Frontal cortex (tissue), 3 donors: ENCODE measurements at regions not wholly inside any gene's neighbourhood (a gene's known extent, or its start where the extent isn't known, plus 50 kb on each side); places are given as distances from the start of the nearest gene placed in this dataset.
"Not testable (repeated sequence)": the region's sequence is repeated elsewhere in the genome, so short reads cannot be mapped to it uniquely, and the experiment has no call there.

Experiments
- DNase-seq, 2 donors: peaks; one replicate each; pipeline ENCODE4 v3.0.0; 2012; ENCODE audit warnings: low spot score in 2 of 2
- FAIRE-seq: peaks from 2 replicates; lab custom pipeline; 2012; peaks lifted over from hg19 to GRCh38; lab: Jason Lieb, UNC
- donor health status: control.
- donor health status: control.
- donor health status: control.

DNA sequence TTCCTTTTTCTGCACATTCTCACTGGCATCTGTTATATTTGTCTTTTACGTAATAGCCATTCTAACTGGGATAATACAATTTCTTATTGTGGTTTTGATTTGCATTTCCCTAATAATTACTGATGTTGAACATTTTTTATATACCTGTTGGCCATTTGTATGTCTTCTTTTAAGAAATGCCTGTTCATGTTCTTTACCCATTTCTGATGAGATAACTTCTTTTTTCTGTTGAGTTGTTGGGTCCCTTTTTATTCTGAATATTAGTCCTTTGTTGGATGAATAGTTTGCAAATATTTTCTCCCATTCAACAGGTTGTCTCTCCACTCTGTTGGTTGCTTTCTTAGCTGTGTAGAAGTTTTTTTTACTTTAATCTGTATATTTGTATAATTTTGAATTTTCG is 147.7 kb upstream of the TRPC4 start:
- DNase-seq (no peak), FAIRE-seq (no peak)

DNA sequence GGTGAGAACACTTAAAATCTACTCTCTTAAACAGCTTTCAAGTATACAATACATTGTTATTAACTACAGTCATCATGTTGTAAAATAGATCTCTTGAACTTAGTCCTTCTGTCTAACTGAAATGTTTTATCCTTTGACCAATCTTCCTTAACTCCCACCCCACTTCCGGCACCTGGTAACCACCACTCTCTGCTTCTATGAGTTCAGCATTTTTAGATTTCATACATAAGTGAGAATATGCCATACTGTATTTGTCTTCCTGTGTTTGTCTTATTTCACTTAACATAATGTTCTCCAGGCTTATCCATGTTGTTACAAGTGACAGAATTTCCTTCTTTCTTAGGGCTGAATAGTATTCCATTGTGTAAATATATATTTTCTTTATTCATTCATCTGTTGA is 144.1 kb upstream of the TRPC4 start:
- no peak for DNase-seq
- no peak for FAIRE-seq

DNA sequence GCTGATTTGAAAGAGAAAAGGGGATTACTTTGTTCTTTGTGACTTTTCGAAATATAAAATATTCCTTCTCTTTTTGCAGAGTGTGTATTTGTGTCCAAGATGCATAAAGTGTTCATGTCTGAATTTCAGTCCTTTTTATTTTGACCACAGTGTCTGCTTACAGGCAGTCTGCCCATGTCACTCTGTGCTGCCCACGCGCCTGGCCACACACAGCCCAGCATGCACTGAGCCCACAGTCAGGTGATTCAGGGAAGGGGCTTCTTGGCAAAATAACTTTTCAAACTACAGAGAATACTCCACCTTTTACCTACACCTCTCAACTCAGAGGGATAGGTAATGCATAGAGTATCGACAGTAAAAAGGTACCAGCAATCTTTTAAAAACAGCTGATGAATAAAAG is 142.5 kb upstream of the TRPC4 start:
- FAIRE-seq = no peak
- DNase-seq = no peak

DNA sequence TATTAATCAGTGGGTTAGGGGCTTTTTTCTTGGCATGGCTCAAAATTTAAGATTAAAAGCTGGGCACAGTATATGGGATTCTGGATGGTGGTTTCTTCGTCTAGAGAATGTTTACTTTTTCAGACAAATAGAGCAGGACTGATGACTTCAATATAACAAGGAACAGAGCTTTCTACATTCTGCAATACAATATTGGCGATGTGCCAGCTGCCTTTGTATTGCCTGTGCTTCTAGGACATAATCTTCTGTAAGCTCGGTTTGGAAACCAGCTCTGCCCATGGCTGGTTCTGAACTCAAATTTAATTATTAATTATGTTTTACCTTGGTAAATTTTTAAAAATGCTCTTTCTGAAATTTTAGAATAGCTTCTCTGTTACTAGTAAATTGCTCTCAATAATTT is 139.1 kb upstream of the TRPC4 start:
- no peak for FAIRE-seq
- DNase-seq = no peak

DNA sequence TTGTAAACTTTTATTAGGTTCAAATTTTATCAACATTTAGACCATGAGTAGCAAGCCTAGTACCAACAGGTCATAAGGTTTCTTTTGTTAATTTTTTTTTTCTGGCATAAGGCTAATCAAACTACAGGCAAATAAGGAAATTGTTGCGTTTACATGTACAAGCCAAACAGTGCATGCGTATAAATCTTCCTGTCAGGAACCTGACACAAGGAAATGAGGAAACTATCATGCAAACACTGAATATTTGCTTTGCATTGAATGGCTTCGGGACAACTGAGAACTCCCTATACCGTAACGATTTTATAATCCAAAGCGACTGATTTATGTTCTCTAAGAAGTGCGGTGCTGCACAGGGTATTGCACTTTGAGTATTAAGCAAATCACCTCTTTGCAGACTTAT is 133.0 kb upstream of the TRPC4 start:
- FAIRE-seq = no peak
- no peak for DNase-seq

DNA sequence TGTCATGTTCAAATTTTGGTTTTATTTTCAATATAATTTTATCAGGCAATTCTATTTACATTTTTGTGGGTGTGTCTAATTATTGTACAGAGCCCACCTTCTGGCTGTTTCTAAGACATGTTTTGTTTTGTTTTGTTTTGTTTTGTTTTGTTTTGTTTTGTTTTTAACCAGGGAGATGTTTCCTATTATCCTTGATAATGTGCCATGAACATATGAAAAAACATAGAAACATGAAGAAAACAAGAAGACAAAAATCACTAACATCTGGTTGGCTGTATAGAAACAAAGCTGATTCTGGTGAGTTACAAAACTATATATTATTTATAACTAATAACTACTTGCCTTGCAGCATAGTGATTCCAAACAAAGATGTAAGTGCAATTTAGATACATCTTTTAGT is 128.1 kb upstream of the TRPC4 start:
- DNase-seq (no peak), FAIRE-seq (peak; percentile 21)

DNA sequence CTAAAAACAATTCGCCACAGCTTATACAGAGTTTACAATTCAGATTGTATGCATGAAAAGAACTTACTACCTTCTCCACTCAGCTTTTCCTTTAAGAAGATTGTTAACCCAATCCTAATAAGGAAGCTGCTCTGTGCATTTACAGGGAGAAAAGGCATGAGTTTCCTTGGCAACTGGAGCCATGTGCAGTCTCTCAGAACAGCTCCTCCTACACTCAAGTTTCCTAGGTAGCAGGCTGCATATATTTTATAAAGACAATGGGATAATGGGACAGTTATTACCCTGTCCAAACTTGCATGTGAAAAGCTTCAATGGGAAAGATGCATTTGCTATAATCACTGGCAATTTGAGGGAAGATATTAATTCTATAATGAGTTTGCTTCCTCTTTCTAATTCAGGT is 125.5 kb upstream of the TRPC4 start:
- FAIRE-seq (no peak), DNase-seq (no peak)

DNA sequence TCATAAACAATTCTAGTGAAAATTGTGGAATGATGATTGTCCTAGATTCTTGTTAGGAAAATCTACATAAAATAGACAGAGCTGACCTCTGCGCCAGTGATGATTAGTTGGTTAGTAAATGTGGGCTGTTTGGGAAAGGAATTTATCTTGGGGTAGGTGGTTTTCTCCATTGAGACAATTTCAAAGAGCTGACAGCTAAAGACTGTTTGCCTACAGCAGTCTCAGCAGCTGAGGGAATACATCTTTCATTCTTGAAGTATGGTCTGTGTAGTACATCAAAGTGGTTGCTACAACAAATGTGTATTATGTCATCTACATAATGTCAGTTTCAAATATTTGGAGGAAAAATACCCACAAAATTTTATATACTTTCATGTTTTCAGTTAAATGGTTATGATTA is 117.2 kb upstream of the TRPC4 start:
- FAIRE-seq = no peak

DNA sequence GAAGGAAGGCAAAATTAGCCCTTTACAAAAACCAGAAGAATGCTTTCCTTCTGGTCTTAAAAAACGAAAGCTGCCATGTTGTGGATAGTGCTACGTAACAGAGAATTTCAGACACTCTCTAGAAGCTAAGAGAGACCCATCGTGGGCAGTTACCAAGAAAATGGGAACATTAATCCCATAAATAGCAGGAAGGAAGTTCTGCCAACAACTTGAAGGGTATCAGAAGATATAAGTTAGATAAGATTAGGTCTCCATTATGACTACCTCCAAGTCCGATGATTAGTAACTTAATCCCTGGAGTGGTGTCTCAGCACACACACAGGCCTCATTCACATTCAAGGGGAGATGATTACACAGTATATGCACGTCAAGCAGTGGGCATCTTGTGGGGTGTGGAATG is 115.7 kb upstream of the TRPC4 start:
- no peak for FAIRE-seq
- DNase-seq = no peak

More for the DNA sequence above, 117.2 kb upstream of the TRPC4 start:
- no peak for DNase-seq

DNA sequence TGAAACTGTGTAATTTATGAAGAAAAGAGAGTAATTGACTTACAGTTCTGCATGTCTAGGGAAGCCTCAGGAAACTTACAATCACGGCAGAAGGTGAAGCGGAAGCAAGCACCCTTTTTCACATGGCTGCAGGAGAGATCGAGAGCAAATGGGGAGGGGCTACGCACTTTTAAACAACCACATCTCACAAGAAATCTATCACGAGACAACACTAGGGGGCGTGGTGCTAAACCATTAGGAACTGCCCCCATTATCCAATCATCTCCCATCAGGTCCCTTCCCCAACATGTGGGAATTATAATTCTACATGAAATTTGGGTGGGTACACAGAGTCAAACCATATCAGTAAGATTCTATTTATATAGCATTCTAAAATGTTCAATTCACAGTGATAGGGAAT is 114.8 kb upstream of the TRPC4 start:
- FAIRE-seq (no peak), DNase-seq (no peak)

DNA sequence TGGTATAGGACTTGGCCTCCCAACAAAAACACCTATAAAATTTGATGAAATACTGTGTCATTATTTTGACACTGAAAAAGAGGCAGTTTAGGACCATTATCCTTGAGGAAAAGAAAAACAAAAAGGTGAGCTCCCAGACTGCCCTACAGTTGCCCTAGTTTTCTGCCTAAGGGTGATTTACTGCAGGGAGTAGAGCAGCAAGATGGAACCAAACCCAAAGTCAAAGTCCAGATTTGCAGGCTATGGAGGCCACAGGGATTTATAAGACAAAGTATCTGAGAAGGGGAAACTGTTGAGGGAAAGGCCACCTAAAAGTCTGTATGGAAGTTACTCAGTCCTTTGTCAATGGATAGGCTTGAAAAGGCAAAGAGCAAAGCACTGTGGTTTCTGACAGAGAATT is 112.4 kb upstream of the TRPC4 start:
- DNase-seq (no peak), FAIRE-seq (no peak)

DNA sequence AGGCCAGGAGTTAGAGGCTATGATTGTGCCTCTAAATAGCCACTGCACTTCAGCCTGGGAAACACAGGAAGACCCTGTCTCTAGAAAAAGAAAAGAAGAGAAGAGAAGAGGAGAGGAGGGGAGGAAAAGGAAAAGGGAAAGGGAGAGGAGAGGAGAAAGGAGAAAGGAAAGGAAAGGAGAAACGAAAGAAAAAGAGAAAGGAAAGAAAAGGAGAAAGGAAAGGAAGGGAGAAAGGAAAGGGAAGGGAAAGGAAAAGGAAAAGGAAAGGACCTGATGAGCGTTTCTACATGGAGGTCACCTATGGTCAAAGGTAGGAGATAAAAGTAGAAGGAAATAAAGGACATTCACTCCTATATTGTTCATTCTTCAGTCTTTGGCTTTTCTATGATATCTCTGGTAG is 109.1 kb upstream of the TRPC4 start:
- FAIRE-seq (no peak), DNase-seq (no peak)

DNA sequence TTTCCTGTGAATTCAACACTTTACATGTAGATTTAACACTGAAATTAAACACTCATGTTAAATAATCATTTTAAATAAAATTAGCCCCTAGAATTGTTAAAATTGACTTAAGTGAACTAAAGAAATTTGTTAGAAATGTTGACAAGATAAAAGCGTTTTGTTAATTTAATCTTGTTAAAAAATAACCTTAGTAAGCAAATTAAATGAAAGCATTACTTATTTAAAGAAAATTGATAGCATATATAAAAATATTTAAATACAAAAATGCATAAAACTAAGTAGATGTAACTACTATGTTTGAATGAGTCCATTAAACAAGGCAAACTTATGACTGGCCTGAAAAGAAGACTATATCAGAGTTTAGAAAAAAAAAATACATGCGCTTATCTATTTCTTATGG is 99.0 kb upstream of the TRPC4 start:
- FAIRE-seq = peak; percentile 23
- DNase-seq = no peak

DNA sequence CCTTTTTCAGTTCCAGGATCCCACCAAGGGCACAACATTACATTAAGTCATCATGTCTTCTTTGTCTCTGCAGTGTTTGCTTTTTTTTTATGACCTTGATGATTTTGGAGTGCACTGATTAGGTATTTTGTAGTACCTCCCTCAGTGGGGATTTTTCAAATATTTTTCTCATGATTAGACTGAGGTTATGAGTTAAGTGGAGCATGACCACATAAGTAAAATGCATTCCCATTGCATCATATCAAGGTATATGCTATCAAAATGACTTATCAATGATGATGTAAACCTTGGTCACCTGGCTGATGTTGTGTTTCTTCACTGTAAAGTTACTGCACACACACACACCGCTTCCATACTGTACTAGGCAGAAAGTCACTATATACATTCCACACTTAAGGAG is 96.7 kb upstream of the TRPC4 start:
- FAIRE-seq = no peak
- no peak for DNase-seq

DNA sequence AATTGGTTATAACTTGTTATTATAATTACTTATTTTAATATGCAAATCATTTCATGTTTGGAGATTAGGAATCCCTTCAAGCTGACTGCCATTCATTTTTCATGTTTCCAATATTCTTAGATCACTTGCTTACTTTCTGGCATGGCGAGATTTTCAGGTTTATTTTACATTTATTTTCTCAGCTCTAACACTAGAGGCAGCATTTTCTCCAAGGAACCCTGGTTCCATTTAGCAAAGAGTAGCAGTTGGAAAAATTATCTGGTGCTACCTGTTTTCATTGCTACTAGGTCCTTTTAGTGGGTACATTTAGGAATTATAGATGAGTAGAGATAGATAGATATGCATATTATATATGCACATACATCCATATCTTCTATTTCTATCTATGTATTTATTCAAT is 90.9 kb upstream of the TRPC4 start:
- FAIRE-seq (no peak), DNase-seq (no peak)

DNA sequence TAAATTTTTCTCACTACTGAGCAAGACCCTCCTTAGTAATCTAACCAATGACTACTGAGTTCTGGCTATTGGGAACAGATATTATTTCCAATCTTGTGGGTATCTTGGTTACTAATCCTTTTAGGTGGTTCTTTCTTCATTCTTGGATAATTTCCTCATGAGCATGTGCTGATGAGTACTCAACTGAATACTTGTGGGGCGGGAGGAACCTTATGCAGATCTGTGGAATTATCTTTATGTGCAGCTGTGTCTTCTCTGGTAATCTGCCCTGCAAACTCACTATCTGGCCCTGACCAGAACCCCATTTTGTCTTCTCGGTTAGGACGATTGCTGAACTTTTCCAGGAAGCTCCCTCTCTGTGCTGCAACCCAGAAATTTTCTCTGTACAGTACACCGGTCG is 89.7 kb upstream of the TRPC4 start:
- FAIRE-seq (no peak), DNase-seq (no peak)

DNA sequence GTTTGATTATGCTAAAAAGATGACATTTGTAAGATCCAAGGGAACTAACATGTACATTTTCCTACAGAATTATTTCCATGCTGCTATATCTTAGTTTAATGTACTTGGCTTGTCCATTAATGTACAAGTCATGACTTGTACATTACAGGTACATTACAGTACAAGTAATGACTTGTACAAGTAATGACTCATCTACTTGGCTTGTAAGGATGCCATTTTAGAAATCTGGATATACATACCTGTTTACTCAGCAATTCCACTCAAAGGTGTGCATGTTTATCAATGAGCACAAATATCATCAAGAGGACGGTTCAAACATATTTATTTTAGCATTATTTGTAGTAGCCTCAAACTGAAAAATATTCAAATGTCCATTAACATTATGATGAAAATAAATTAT is 87.0 kb upstream of the TRPC4 start:
- FAIRE-seq (no peak), DNase-seq (no peak)

DNA sequence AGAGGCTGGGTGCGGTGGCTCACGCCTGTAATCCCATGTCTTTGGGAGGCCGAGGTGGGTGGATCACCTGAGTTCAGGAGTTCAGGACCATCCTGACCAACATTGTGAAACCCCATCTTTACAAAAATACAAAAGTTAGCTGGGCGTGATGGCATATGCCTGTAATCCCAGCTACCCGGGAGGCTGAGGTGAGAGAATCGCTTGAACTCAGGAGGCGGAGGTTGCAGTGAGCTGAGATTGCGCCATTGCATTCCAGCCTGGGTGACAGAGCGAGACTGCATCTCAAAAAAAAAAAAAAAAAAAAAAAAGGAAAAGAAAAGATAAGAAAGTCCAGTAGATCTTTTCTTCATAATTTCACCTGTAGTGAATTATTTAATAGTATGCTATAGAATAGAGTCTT is 85.0 kb upstream of the TRPC4 start:
- FAIRE-seq, DNase-seq: not testable (repeated sequence)

DNA sequence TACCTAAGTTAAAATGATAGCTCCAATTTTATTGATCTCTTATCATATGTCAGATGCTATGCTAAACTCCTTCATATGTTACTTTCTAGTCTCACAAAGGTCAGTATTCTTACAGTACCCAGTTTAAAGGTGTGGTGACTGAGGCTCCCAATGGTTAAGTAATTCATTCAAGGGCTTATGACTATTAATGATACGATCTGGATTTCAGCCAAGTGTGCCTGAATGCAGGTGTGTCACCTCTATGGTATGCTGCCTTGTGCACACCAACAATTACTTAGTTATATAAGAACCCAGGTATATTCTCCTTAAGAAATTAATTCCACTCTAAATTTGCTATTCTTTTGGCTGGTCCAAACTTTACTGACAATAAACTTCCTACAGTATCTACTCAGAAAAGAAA is 84.6 kb upstream of the TRPC4 start:
- FAIRE-seq (no peak), DNase-seq (no peak)

DNA sequence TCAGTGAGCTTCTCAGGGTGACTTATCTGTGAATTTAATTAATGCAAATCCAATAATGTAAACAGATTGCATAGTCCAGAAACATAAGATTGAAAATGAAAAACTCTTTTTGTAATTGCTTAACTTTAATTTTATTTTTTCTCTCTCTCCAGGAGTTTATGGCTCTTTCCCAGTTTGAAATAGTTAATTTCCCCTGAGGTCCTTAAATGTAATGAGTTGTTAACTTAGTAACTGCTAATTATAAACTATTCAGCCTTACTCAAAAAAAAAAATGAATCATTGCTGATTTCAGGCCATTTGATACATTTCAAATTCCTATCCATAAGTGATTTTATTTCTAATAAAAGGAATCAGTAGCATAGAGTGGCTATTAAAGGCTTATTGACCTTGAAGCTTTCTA is 84.1 kb upstream of the TRPC4 start:
- DNase-seq = no peak
- no peak for FAIRE-seq

DNA sequence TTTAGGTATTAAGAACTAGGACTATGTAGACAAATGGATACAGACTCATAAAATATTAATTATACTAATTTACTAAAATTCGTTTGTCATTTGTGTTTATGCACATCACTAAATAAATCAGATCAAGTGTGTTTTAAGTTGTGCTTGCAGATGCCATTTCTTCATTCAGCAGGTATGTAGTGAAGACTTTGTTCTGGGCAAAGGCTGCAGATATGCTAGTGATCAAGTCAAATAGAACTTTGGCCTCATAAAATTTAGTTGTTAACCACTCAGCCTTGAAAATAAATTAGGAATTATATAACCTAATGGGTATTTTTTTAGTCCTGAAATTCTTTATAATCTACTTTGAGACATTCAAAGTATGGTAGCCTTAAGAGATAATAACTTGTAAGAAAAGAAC is 80.4 kb upstream of the TRPC4 start:
- DNase-seq (no peak), FAIRE-seq (no peak)

DNA sequence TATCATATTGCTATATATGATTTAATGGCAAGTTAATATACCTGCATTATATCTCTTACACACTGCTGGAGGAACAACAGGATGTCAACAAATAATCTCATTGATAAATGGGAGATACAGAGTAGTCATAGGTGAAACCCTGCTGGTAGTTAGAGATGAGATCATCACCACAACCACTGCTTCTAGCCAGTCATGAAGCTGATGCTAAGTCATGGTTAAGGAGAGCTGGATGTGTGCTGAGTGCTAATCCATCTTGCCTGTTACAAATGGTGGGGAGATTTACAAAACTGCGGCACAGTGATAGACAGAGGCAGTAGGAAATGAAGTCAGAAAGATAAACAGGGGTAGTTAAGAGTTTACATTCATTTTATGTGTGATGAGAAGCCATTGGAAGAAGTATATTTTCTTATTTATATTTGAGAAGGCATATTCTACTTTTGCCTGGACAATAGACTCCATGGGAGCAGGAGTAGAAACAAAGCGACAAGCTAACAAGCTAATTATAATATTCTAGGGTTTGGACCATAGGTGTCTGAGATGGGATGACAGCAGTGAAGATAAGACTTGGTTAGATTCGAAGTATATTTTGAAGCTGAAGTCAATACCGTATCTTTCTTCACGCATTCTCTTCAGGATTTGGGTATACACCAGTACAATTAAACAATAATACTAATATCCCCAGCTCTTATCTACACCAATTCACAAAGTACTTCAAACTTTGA is 78.0 kb upstream of the TRPC4 start:
- DNase-seq = no peak
- FAIRE-seq = no peak
